T-cell (primary cell): ENCODE measurements at regions not wholly inside any gene's neighbourhood (a gene's known extent, or its start where the extent isn't known, plus 50 kb on each side); places are given as distances from the start of the nearest gene placed in this dataset.

Experiments used
- ATAC-seq, 4 experiments: fragments of 200-7000 bp in 3 of 4; fragments of 150-1000 bp in 1 of 4; cut with Tn5 transposase; replicated peaks in 1 of 4; 1 replicate in 3 of 4; 2 replicates in 1 of 4; pipeline ENCODE4 v1.10.0; 2021; ENCODE audit warnings: moderate library complexity in 3 of 4, mild to moderate bottlenecking in 2 of 4, moderate number of reproducible peaks in 1 of 4
- CTCF ChIA-PET, 2 donors: fragments of 300-600 bp; sonication (Branson Sonifier 250); formaldehyde crosslinking; loops; one replicate each; lab custom pipeline; 2022; ENCODE audit warnings: antibody characterized with exemption in 2 of 2; lab: Charles Lee
- POLR2A ChIA-PET, 2 donors: fragments of 300-600 bp; sonication (Branson Sonifier 250); formaldehyde crosslinking; loops; one replicate each; lab custom pipeline; 2022; ENCODE audit warnings: antibody characterized with exemption in 2 of 2; lab: Charles Lee
- DNase-seq, 35 experiments: peaks; one replicate each; pipeline versions ENCODE4 v3.0.0 to v3.0.0-alpha.2; 2013 to 2023
- H3K27ac ChIP-seq: one replicate; pipeline ENCODE4 v1.5.1; 2013; ENCODE audit warnings: low read length
- H3K27me3 ChIP-seq, 2 experiments: replicated peaks in 1 of 2; 1 replicate in 1 of 2; 2 replicates in 1 of 2; pipeline versions ENCODE4 v1.6.1 to v1.7.0; 2013; ENCODE audit warnings: low read length in 1 of 2, mixed read lengths in 1 of 2; ENCODE audit not compliant: control insufficient read depth in 2 of 2, insufficient read depth in 2 of 2; ENCODE audit errors: extremely low read depth in 1 of 2
- H3K36me3 ChIP-seq, 2 donors: 1 replicate in 1 of 2; 2 replicates in 1 of 2; pipeline versions ENCODE4 v1.6.1 to v1.7.0; 2013; ENCODE audit warnings: low read length in 1 of 2; ENCODE audit not compliant: control insufficient read depth in 2 of 2, insufficient read depth in 1 of 2; ENCODE audit errors: extremely low read depth in 1 of 2
- H3K4me1 ChIP-seq, 2 experiments: 1 replicate in 1 of 2; 2 replicates in 1 of 2; pipeline versions ENCODE4 v1.6.1 to v1.7.0; 2013; ENCODE audit warnings: low read length in 2 of 2, mixed read lengths in 1 of 2; ENCODE audit not compliant: insufficient read depth in 2 of 2, control insufficient read depth in 1 of 2; ENCODE audit errors: extremely low read depth in 1 of 2
- H3K4me3 ChIP-seq, 2 donors: 1 replicate in 1 of 2; 2 replicates in 1 of 2; pipeline versions ENCODE4 v1.5.1 to v1.7.0; 2013; ENCODE audit warnings: mild to moderate bottlenecking in 2 of 2, low read length in 1 of 2, moderate library complexity in 1 of 2; ENCODE audit not compliant: control insufficient read depth in 1 of 2; ENCODE audit errors: extremely low read depth in 1 of 2
- H3K9me3 ChIP-seq: 2 replicates; pipeline ENCODE4 v1.7.0; 2013
- H3K27ac Mint-ChIP-seq, 2 donors: one replicate each; pipeline ENCODE4 v1.8.0; 2020 to 2021; ENCODE audit warnings: mild to moderate bottlenecking in 2 of 2, mixed read lengths in 2 of 2
- H3K27me3 Mint-ChIP-seq, 2 donors: one replicate each; pipeline ENCODE4 v1.8.0; 2021 to 2022; ENCODE audit warnings: mixed read lengths in 2 of 2
- H3K36me3 Mint-ChIP-seq: one replicate; pipeline ENCODE4 v1.8.0; 2021; ENCODE audit warnings: mixed read lengths
- H3K4me1 Mint-ChIP-seq, 3 donors: one replicate each; pipeline ENCODE4 v1.8.0; 2020 to 2022; ENCODE audit warnings: mixed read lengths in 3 of 3, mild to moderate bottlenecking in 1 of 3
- H3K4me3 Mint-ChIP-seq, 3 donors: one replicate each; pipeline ENCODE4 v1.8.0; 2020 to 2022; ENCODE audit warnings: mild to moderate bottlenecking in 3 of 3, mixed read lengths in 3 of 3, moderate library complexity in 3 of 3
- H3K9me3 Mint-ChIP-seq, 3 donors: one replicate each; pipeline ENCODE4 v1.8.0; 2020 to 2022; ENCODE audit warnings: mixed read lengths in 3 of 3
- WGBS: methylation state at CpG from one replicate; pipeline ENCODE4 v1.1.5; 2013; ENCODE audit warnings: missing lambda C conversion rate; ENCODE audit not compliant: insufficient coverage; 5-methylcytosine and 5-hydroxymethylcytosine counted together

DNA sequence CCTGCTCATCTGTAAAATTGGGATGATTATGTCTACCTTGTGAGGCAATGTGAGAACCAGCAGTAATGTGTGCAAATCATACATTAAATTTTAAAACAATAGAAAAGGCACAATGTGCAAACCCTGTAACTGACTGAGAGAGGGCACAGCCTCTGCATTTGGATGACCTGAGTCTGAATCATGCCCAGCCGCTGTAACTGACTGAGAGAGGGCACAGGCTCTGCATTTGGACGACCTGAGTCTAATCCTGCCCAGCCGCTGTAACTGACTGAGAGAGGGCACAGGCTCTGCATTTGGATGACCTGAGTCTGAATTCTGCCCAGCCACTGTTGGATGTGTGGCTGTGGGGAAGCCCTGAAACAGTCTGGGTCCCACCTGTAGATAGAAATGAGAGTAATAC lies 351.5 kb upstream of the SHH start:
- Mint-ChIP-seq H3K4me1 (no peaks in the 10 kb centered on the region), H3K9me3 (peaks cover 0 to 4% (median 3%) of the 10 kb centered on the region in 3 donors), H3K27me3 (peaks cover 2 to 10% of the 10 kb centered on the region in 2 donors), H3K27ac (no peak overlapping the region), H3K4me3 (no peak overlapping the region), H3K36me3 (no peaks in the 10 kb centered on the region)
- Histone ChIP-seq H3K4me3 (no peak overlapping the region), H3K4me1 (no peaks in the 10 kb centered on the region), H3K9me3 (no peaks in the 10 kb centered on the region), H3K36me3 (no peaks in the 10 kb centered on the region), H3K27ac (no peak overlapping the region), H3K27me3 (peaks cover 0 to 4% of the 10 kb centered on the region in 2 experiments)
- WGBS = 70% methylated on average over 2 of the region's 3 CpGs
- DNase-seq (no peak), ATAC-seq (no peak)
- CTCF ChIA-PET = no interaction called here
- POLR2A ChIA-PET = no interaction called here

DNA sequence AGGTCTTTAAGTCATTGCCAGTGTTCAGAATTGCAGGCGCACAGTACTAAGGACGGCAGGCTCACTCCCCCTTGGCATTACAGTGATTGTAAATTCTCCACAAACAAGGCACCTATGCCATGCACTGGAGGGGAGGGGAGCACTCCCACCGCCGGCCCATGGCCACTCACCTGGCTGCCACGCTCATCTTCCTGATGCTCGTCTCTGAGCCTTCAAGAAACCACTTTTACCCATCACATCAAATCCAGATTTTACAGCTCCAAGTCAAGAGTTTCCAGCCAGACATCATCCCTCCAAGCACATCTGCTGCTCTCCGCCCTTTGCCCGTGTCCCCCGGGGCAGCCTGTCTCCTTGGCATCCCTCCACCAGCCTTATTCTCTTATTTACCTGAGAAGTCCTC lies 350.2 kb upstream of the SHH start:
- no peak for DNase-seq
- H3K9me3 Mint-ChIP-seq = peaks cover 0 to 4% (median 3%) of the 10 kb centered on the region in 3 donors
- Histone ChIP-seq H3K4me1 (no peaks in the 10 kb centered on the region), H3K27me3 (peaks cover 0 to 6% of the 10 kb centered on the region in 2 experiments), H3K9me3 (no peaks in the 10 kb centered on the region), H3K4me3 (no peak overlapping the region), H3K27ac (no peak overlapping the region), H3K36me3 (no peaks in the 10 kb centered on the region)
- H3K4me1 Mint-ChIP-seq = no peaks in the 10 kb centered on the region
- WGBS = 94% methylated on average over 7 of the region's 9 CpGs
- no peak overlapping the region for H3K27ac Mint-ChIP-seq
- peaks cover 4 to 10% of the 10 kb centered on the region in 2 donors for H3K27me3 Mint-ChIP-seq
- ChIA-PET POLR2A (no interaction called here), CTCF (no interaction called here)
- H3K4me3 Mint-ChIP-seq = no peak overlapping the region
- H3K36me3 Mint-ChIP-seq = no peaks in the 10 kb centered on the region
- ATAC-seq = no peak

DNA sequence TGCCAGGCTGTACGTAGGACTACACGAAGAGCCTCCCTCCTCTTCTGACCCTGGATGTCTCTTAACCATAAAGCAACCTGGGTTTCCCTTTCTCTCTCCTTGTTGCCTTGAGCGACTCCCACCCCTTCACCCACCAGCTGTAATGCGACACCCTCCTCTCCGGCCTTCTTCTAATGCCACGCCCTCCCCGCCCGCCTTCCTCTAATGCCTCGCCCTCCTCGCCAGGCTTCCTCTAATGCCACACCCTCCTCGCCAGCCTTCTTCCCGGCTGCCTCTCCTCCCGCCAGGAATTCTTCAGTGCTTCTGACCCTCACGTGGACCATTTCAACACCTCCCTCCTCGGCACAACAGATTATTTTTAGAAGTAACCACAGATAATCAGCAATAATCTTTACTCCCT lies 348.5 kb upstream of the SHH start:
- H3K36me3 Mint-ChIP-seq = no peaks in the 10 kb centered on the region
- H3K27ac Mint-ChIP-seq = no peak overlapping the region
- CTCF ChIA-PET = no interaction called here
- H3K9me3 Mint-ChIP-seq = peaks cover 0 to 4% (median 3%) of the 10 kb centered on the region in 3 donors
- no peak overlapping the region for H3K4me3 Mint-ChIP-seq
- H3K27ac ChIP-seq = no peak overlapping the region
- no peak overlapping the region for H3K4me3 ChIP-seq
- POLR2A ChIA-PET = no interaction called here
- ATAC-seq = no peak
- H3K27me3 Mint-ChIP-seq = peaks cover 4 to 10% of the 10 kb centered on the region in 2 donors
- no peaks in the 10 kb centered on the region for H3K9me3 ChIP-seq
- H3K36me3 ChIP-seq = no peaks in the 10 kb centered on the region
- no peaks in the 10 kb centered on the region for H3K4me1 Mint-ChIP-seq
- DNase-seq = no peak
- no peaks in the 10 kb centered on the region for H3K4me1 ChIP-seq
- WGBS = 68% methylated on average over 15 of the region's 15 CpGs
- H3K27me3 ChIP-seq = peaks cover 0 to 6% of the 10 kb centered on the region in 2 experiments

DNA sequence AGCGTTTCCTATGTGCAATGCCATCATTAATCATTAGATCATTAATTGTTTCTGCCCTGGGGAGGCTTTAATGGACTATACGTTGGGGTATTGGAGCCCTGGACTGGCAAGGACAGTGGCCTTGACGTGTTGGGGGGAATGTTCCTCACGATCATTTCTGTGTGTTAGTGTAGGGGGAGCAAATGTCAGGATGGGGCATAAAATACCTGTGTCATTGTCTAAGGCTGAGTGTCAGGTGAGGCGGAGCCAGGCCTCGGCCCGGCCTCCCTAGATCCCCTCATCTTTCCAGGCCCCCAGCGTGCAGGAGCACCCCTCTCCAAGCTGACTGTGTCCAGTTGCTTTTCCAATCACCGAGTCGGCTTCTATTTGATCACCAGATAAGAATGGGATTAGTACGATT lies 346.4 kb upstream of the SHH start:
- no peak overlapping the region for H3K4me3 ChIP-seq
- Mint-ChIP-seq H3K4me3 (no peak overlapping the region), H3K36me3 (no peaks in the 10 kb centered on the region), H3K4me1 (no peaks in the 10 kb centered on the region), H3K27me3 (peaks cover 4 to 10% of the 10 kb centered on the region in 2 donors), H3K9me3 (peaks cover 0 to 4% (median 3%) of the 10 kb centered on the region in 3 donors), H3K27ac (no peak overlapping the region)
- DNase-seq (no peak), ATAC-seq (no peak)
- no peak overlapping the region for H3K27ac ChIP-seq
- no peaks in the 10 kb centered on the region for H3K9me3 ChIP-seq
- peaks cover 0 to 6% of the 10 kb centered on the region in 2 experiments for H3K27me3 ChIP-seq
- H3K4me1 ChIP-seq = no peaks in the 10 kb centered on the region
- ChIA-PET CTCF (no interaction called here), POLR2A (no interaction called here)
- WGBS = 72% methylated on average over 2 of the region's 11 CpGs
- no peaks in the 10 kb centered on the region for H3K36me3 ChIP-seq

DNA sequence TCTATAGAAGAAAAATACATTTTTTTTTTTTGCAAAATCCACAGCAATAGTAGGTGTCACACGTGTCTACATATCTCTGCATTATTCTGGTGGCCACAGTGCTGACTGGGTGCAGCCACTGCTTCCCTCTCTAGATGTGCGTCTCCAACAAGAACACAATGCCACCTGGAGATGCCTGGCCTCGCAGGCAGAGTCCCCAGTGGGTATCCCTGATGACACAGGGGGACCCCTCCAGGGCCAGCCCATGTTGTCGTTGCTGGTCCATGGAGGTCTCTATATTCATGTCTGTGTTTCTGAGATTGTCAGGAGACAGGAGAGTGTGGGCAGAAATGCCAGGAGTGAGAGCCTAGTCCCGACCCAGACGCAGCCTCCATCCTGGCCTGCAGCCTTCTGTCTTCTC lies 345.9 kb upstream of the SHH start:
- H3K36me3 ChIP-seq = no peaks in the 10 kb centered on the region
- no peaks in the 10 kb centered on the region for H3K4me1 ChIP-seq
- H3K4me1 Mint-ChIP-seq = no peaks in the 10 kb centered on the region
- no peak overlapping the region for H3K4me3 ChIP-seq
- POLR2A ChIA-PET = no interaction called here
- no peaks in the 10 kb centered on the region for H3K36me3 Mint-ChIP-seq
- H3K9me3 ChIP-seq = no peaks in the 10 kb centered on the region
- no peak for ATAC-seq
- peaks cover 0 to 4% (median 3%) of the 10 kb centered on the region in 3 donors for H3K9me3 Mint-ChIP-seq
- peaks cover 4 to 10% of the 10 kb centered on the region in 2 donors for H3K27me3 Mint-ChIP-seq
- H3K27ac Mint-ChIP-seq = no peak overlapping the region
- no peak for DNase-seq
- WGBS = 85% methylated on average over 4 of the region's 6 CpGs
- no peak overlapping the region for H3K27ac ChIP-seq
- H3K4me3 Mint-ChIP-seq = no peak overlapping the region
- H3K27me3 ChIP-seq = peaks cover 0 to 6% of the 10 kb centered on the region in 2 experiments
- CTCF ChIA-PET = no interaction called here

DNA sequence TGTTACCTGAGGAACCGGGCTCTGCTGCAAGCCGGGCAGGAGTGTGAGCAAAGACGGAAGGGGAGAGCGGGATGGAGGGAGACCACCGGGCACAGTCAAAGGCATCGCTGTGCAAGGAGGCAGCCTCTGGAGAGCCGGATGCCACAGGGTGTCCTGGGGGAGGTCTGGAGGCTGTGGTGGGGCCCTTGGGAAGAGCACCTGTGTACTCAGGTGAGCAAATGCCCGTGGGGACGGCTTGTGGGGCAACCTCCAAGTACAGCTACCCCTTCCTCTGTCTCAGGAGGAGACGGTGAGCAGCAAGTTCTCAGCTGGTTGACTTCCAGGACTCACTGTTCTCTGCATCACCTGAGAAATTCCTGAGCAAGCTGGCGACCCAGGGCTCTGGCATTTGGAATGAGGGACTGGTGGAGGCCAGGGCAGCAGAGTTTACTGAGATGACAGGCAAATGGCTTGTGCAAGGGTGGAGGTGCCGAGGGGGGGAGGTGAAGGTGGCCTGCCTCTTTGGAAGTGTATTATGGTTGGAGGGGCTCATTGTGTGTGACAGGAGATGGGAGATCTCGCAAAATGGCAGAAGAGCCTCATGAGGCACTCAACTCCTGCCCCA lies 345.2 kb upstream of the SHH start:
- DNase-seq (no peak), ATAC-seq (no peak)
- WGBS = 93% methylated on average over 13 of the region's 13 CpGs
- peaks cover 0 to 4% (median 3%) of the 10 kb centered on the region in 3 donors for H3K9me3 Mint-ChIP-seq
- H3K27me3 Mint-ChIP-seq = peaks cover 4 to 5% of the 10 kb centered on the region in 2 donors
- Histone ChIP-seq H3K27me3 (peaks cover 0 to 6% of the 10 kb centered on the region in 2 experiments), H3K36me3 (no peaks in the 10 kb centered on the region), H3K27ac (no peak overlapping the region), H3K4me3 (no peak overlapping the region), H3K4me1 (no peaks in the 10 kb centered on the region), H3K9me3 (no peaks in the 10 kb centered on the region)
- H3K4me3 Mint-ChIP-seq = no peak overlapping the region
- no peaks in the 10 kb centered on the region for H3K36me3 Mint-ChIP-seq
- H3K4me1 Mint-ChIP-seq = no peaks in the 10 kb centered on the region
- POLR2A ChIA-PET = no interaction called here
- H3K27ac Mint-ChIP-seq = no peak overlapping the region
- CTCF ChIA-PET = no interaction called here
